ENCODE measurements at regions not wholly inside any gene's neighbourhood (a gene's known extent, or its start where the extent isn't known, plus 50 kb on each side); places are given as distances from the start of the nearest gene placed in this dataset.

DNA sequence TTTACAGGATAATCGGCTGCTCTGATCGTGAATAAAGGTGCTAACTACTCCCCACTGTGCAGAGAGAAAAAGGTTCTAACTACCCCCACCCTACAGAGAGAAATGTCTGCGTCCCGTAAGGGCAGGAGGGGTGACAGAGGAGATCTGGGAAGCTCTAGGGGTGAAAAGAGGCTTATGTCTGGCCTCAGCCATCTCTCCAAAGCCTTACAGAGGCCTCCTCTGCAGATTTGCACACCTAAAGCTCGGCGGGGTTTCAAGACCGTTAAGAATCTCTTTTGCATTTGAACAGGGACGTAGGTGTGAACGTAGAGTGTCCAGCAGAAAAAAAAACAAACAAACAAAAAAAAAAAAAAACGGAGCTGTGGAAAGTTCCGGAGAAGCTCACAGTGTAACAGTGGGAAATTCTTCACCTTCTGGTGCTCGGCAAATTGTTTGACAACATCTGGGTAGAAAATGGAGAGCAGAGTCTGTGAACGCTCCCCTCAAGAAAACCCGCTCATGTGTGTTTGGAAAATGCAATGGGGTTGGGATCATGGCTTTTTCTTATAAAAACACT is 161.0 kb downstream of the SHOX start:
- TF ChIP-seq EZH2 (IDR thresholded peaks at IDR 0.05; ENCODE audit: insufficient read depth, low read length) (no peak), CTCF (IDR thresholded peaks at IDR 0.05; ENCODE audit: insufficient read depth, low read depth, low read length) (no peak)
